Esophagus squamous epithelium (tissue), 4 donors: ENCODE measurements at regions not wholly inside any gene's neighbourhood (a gene's known extent, or its start where the extent isn't known, plus 50 kb on each side); places are given as distances from the start of the nearest gene placed in this dataset.

ENCODE experiments used
- POLR2A ChIP-seq, 4 donors: fragments of 450-650 bp; IDR thresholded peaks; one replicate each; pipeline ENCODE4 v1.6.1; 2017; ENCODE audit warnings: antibody characterized with exemption in 4 of 4, mild to moderate bottlenecking in 4 of 4, moderate library complexity in 3 of 4
- TF ChIP-seq, protein P1 (sequence below), 6 experiments: fragments of 450-650 bp in 4 of 6; fragments of 200-600 bp in 2 of 6; sonication (generic) in 2 of 6; IDR thresholded peaks; one replicate each; pipeline ENCODE4 v1.5.1; 2016 to 2019; ENCODE audit warnings: antibody characterized with exemption in 6 of 6, mild to moderate bottlenecking in 4 of 6, moderate library complexity in 4 of 6

DNA sequence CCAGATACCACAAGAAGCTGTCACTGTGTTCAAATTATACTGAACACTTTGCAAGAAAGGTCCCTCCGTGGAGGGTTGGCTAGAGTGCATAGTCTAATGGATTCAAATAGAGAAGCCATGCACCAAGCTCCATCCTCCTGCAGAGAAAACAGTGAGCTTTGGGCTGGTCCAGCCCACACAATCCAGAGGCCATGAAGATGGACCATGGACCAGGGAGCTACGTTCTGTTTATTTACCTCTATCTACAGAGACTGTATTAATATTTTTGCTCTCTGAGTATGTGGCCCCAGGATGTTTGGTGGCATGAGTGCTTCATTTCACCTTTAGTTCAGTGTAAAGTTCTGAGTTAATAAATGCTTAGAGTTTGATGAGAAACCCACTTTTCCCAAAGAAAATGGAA lies 114.8 kb upstream of the PJA2 start:
- TF ChIP-seq, protein P1, sequence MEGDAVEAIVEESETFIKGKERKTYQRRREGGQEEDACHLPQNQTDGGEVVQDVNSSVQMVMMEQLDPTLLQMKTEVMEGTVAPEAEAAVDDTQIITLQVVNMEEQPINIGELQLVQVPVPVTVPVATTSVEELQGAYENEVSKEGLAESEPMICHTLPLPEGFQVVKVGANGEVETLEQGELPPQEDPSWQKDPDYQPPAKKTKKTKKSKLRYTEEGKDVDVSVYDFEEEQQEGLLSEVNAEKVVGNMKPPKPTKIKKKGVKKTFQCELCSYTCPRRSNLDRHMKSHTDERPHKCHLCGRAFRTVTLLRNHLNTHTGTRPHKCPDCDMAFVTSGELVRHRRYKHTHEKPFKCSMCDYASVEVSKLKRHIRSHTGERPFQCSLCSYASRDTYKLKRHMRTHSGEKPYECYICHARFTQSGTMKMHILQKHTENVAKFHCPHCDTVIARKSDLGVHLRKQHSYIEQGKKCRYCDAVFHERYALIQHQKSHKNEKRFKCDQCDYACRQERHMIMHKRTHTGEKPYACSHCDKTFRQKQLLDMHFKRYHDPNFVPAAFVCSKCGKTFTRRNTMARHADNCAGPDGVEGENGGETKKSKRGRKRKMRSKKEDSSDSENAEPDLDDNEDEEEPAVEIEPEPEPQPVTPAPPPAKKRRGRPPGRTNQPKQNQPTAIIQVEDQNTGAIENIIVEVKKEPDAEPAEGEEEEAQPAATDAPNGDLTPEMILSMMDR (IDR thresholded peaks at IDR 0.05) = no peak
- TF ChIP-seq POLR2A (IDR thresholded peaks at IDR 0.05) = no peak
